Neutrophil (primary cell): ENCODE measurements at regions not wholly inside any gene's neighbourhood (a gene's known extent, or its start where the extent isn't known, plus 50 kb on each side); places are given as distances from the start of the nearest gene placed in this dataset.

ENCODE experiments used
- H3K27ac ChIP-seq: fragments of 200-600 bp; sonication (generic); 2 replicates; pipeline ENCODE4 v1.5.1; 2016; ENCODE audit warnings: mild to moderate bottlenecking, moderate library complexity
- H3K27me3 ChIP-seq: fragments of 200-600 bp; sonication (generic); 2 replicates; pipeline ENCODE4 v1.6.0; 2016; ENCODE audit warnings: mild to moderate bottlenecking
- H3K36me3 ChIP-seq: fragments of 200-600 bp; sonication (generic); 2 replicates; pipeline ENCODE4 v1.5.1; 2017
- H3K4me1 ChIP-seq, 2 experiments: fragments of 200-600 bp in 1 of 2; sonication (generic) in 1 of 2; 1 replicate in 1 of 2; 2 replicates in 1 of 2; pipeline versions ENCODE4 v1.5.1 to v1.6.1; 2013 to 2016; ENCODE audit warnings: low read depth in 1 of 2, low read length in 1 of 2, mild to moderate bottlenecking in 1 of 2, moderate library complexity in 1 of 2; ENCODE audit not compliant: control insufficient read depth in 1 of 2, insufficient read depth in 1 of 2
- H3K4me3 ChIP-seq, 2 experiments: fragments of 200-600 bp in 1 of 2; sonication (generic) in 1 of 2; 1 replicate in 1 of 2; 2 replicates in 1 of 2; pipeline ENCODE4 v1.5.1; 2013 to 2016; ENCODE audit warnings: low read depth in 1 of 2, low read length in 1 of 2, mild to moderate bottlenecking in 1 of 2, moderate library complexity in 1 of 2
- H3K9me3 ChIP-seq: fragments of 200-600 bp; sonication (generic); 2 replicates; pipeline ENCODE4 v1.5.1; 2016
- TF ChIP-seq, protein P1 (sequence below): fragments of 200-600 bp; sonication (generic); IDR thresholded peaks from 2 replicates; pipeline ENCODE4 v1.5.1; 2016; ENCODE audit warnings: antibody characterized with exemption

DNA sequence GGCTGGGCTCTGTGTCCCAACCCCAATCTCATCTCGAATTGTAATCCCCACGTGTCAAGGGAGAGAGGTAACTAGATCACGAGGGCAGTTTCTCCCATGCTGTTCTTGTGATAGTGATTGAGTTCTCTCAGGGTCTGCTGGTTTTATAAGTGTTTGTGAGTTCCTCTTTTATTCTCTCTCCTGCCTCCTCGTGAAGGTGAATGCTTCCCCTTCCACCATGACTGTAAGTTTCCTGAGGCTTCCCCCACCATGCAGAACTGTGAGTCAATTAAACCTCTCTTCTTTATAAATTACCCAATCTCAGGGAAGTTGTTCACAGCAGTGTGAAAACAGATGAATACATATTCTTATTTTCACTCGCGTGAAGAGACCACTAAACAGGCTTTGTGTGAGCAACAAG, 148.2 kb downstream of the TMEM30B start:
- H3K4me1 ChIP-seq: no peaks in the 10 kb centered on the region
- TF ChIP-seq, protein P1, sequence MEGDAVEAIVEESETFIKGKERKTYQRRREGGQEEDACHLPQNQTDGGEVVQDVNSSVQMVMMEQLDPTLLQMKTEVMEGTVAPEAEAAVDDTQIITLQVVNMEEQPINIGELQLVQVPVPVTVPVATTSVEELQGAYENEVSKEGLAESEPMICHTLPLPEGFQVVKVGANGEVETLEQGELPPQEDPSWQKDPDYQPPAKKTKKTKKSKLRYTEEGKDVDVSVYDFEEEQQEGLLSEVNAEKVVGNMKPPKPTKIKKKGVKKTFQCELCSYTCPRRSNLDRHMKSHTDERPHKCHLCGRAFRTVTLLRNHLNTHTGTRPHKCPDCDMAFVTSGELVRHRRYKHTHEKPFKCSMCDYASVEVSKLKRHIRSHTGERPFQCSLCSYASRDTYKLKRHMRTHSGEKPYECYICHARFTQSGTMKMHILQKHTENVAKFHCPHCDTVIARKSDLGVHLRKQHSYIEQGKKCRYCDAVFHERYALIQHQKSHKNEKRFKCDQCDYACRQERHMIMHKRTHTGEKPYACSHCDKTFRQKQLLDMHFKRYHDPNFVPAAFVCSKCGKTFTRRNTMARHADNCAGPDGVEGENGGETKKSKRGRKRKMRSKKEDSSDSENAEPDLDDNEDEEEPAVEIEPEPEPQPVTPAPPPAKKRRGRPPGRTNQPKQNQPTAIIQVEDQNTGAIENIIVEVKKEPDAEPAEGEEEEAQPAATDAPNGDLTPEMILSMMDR: no peak
- no peak overlapping the region for H3K27ac ChIP-seq
- no peaks in the 10 kb centered on the region for H3K36me3 ChIP-seq
- H3K4me3 ChIP-seq: no peak overlapping the region
- no peaks in the 10 kb centered on the region for H3K27me3 ChIP-seq
- H3K9me3 ChIP-seq: no peaks in the 10 kb centered on the region

GRCh38 chr14:61132336-61132735, 148.8 kb downstream of the TMEM30B start:
- Histone ChIP-seq H3K9me3 (no peaks in the 10 kb centered on the region), H3K36me3 (no peaks in the 10 kb centered on the region), H3K4me1 (no peaks in the 10 kb centered on the region), H3K4me3 (no peak overlapping the region), H3K27ac (no peak overlapping the region), H3K27me3 (peaks cover 2% of the 10 kb centered on the region)
- TF ChIP-seq, protein P1: no peak

DNA sequence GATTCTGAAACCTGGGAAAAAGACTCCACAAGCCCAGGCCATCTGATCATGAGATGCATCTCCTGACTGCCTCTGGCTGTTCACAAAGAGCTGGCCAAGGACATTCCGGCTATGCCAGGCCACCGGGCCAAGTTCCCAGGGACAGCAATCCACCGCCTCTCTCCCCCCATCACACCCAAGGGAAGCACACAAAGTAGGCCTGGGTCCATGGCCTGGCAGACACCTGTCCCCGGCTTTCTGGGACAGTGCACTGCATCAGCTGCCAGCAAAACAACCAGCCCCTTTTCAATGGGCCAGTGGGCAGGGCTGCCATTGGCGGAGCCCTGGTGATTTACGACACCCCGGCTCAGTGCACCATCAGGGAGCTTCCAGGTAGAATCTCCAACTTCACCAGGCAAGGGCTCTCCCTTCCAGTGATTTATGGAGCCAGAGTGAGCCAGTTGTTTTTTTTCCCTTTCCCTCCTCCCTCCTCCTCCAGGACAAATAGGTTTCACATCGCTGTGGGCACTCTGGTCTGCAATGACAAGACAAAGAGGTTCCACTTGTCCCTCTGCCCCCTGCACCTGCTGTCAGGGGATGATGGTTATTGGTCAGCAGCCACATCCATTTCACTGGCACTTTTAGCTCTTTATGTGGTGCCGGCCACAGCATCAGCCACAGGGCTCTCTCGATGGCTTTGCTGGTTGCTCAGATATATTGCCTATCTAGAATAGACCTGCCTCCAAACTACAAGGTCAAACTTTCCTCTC, 149.6 kb downstream of the SLC38A6 start:
- TF ChIP-seq, protein P1: no peak

DNA sequence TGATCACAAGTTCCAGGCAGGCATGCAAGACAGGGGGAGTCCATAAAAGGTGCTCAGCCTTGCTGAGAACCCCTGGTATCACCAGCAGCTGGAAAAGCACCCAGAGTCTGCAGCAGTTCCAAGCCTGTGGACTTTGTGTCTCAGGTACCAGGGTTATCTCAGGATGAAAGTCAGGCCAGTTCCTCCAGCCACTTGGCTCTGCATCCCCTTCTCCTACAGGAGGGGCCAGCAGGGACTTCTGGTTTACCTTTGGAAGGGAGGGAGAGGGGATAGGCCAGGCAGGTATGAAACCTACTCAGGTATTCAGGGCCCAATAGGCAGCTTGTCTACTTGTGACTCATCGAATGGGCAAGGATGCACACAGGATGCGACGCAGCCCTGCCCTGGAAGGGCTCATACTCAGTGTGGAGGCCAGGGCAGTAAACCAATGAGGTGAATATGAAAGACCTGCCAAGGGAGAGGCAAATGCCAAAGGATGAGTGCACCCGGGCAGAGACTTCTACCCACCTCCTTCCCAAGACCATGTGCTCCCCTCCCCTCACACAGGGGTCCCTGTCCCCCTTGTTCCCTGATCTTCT, 148.2 kb downstream of the SLC38A6 start:
- TF ChIP-seq, protein P1: no peak
- H3K27ac ChIP-seq: no peak overlapping the region
- H3K4me1 ChIP-seq: no peaks in the 10 kb centered on the region
- H3K4me3 ChIP-seq: no peak overlapping the region
- no peaks in the 10 kb centered on the region for H3K36me3 ChIP-seq
- H3K9me3 ChIP-seq: no peaks in the 10 kb centered on the region
- H3K27me3 ChIP-seq: peaks cover 30% of the 10 kb centered on the region

More for the DNA sequence above, 149.6 kb downstream of the SLC38A6 start:
- Histone ChIP-seq H3K4me1 (no peaks in the 10 kb centered on the region), H3K27ac (no peak overlapping the region), H3K4me3 (no peak overlapping the region), H3K36me3 (no peaks in the 10 kb centered on the region), H3K27me3 (peaks cover 15% of the 10 kb centered on the region), H3K9me3 (no peaks in the 10 kb centered on the region)

- H3K27me3 ChIP-seq: peaks cover 33% of the 10 kb centered on the region
- H3K9me3 ChIP-seq: no peaks in the 10 kb centered on the region
- H3K27ac ChIP-seq: no peak overlapping the region
- H3K4me1 ChIP-seq: no peaks in the 10 kb centered on the region
- no peak overlapping the region for H3K4me3 ChIP-seq
- TF ChIP-seq, protein P1: no peak
- no peaks in the 10 kb centered on the region for H3K36me3 ChIP-seq
Observed at GRCh38 chr14:61128382-61129167, 147.5 kb downstream of the SLC38A6 start.
